ENCODE measurements at regions not wholly inside any gene's neighbourhood (a gene's known extent, or its start where the extent isn't known, plus 50 kb on each side); places are given as distances from the start of the nearest gene placed in this dataset.
"Not testable (repeated sequence)": the region's sequence is repeated elsewhere in the genome, so short reads cannot be mapped to it uniquely, and the experiment has no call there.

DNA sequence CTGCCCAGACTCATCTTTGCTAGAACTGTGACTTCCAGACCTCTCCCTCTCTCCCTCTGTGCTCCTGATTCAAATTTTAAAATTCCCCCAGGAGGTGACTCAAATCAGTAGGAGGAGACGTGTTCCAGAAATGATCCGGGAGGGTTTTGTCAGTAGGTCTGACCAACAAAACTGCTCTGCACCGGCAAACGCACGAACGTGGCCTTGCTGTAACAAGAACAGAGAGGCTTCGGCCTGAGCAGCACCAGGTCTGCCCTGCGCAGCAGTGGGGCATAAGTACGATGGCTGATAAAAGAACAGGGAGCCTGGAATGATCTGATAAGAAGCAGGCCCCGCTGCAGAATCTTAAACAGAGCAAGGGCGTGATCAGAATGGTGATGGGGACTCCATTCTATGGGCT lies 152.7 kb upstream of the AUTS2 start:
- H3K36me3 ChIP-seq = no peaks in the 10 kb centered on the region
- TF ChIP-seq CTCF (IDR thresholded peaks at IDR 0.05) = no peak
- no peaks in the 10 kb centered on the region for H3K9me3 ChIP-seq
- DNase-seq (no peak), ATAC-seq (no peak)
- H3K4me1 ChIP-seq = no peaks in the 10 kb centered on the region
- no peaks in the 10 kb centered on the region for H3K27me3 ChIP-seq (ENCODE audit: low read depth)
- intact Hi-C loops (cut with DNase I) = no loop called here
- no peak overlapping the region for H3K4me3 ChIP-seq
- no peak overlapping the region for H3K27ac ChIP-seq

DNA sequence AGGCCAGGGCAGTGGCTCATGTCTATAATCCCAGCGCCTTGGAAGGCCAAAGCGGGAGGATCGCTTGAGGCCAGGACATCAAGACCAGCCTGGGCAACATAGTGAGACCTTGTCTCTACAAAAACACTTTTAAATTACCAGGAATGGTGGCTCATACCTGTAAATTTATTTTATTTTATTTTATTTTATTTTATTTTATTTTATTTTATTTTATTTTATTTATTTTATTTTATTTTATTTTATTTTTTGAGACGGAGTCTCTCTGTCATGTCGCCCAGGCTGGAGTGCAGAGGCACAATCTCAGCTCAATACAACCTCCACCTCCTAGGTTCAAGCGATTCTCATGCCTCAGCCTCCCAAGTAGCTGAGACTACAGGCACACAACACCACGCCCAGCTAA lies 152.1 kb upstream of the AUTS2 start:
- not testable (repeated sequence) for ATAC-seq

GRCh38 chr7:69448071-69448470 lies 150.2 kb upstream of the AUTS2 start:
- DNase-seq (no peak), ATAC-seq (no peak)
- no peak overlapping the region for H3K4me3 ChIP-seq
- H3K27me3 ChIP-seq (ENCODE audit: low read depth) = no peaks in the 10 kb centered on the region
- H3K36me3 ChIP-seq = no peaks in the 10 kb centered on the region
- TF ChIP-seq CTCF (IDR thresholded peaks at IDR 0.05) = no peak
- H3K27ac ChIP-seq = no peak overlapping the region
- intact Hi-C loops (cut with DNase I) = no loop called here
- no peaks in the 10 kb centered on the region for H3K4me1 ChIP-seq
- H3K9me3 ChIP-seq = no peaks in the 10 kb centered on the region

More for the DNA sequence above, 152.1 kb upstream of the AUTS2 start:
- H3K4me1 ChIP-seq; H3K4me3 ChIP-seq; H3K9me3 ChIP-seq; DNase-seq; H3K27me3 ChIP-seq (ENCODE audit: low read depth); H3K36me3 ChIP-seq; intact Hi-C loops (cut with DNase I); H3K27ac ChIP-seq: not testable (repeated sequence)

GRCh38 chr7:69450456-69450855 lies 147.8 kb upstream of the AUTS2 start:
- no peaks in the 10 kb centered on the region for H3K27me3 ChIP-seq (ENCODE audit: low read depth)
- ATAC-seq = no peak
- no peak for TF ChIP-seq CTCF (IDR thresholded peaks at IDR 0.05)
- no peaks in the 10 kb centered on the region for H3K36me3 ChIP-seq
- H3K27ac ChIP-seq = no peak overlapping the region
- H3K9me3 ChIP-seq = no peaks in the 10 kb centered on the region
- DNase-seq = no peak
- intact Hi-C loops (cut with DNase I) = no loop called here
- no peaks in the 10 kb centered on the region for H3K4me1 ChIP-seq
- H3K4me3 ChIP-seq = no peak overlapping the region

- H3K36me3 ChIP-seq = no peaks in the 10 kb centered on the region
- intact Hi-C loops (cut with DNase I) = no loop called here
- H3K4me3 ChIP-seq = no peak overlapping the region
- ATAC-seq = no peak
- DNase-seq = no peak
- H3K4me1 ChIP-seq = no peaks in the 10 kb centered on the region
- TF ChIP-seq CTCF (IDR thresholded peaks at IDR 0.05) = no peak
- no peaks in the 10 kb centered on the region for H3K27me3 ChIP-seq (ENCODE audit: low read depth)
- H3K9me3 ChIP-seq = no peaks in the 10 kb centered on the region
- H3K27ac ChIP-seq = no peak overlapping the region
These were observed 146.6 kb upstream of the AUTS2 start for GRCh38 chr7:69451715-69452114.

DNA sequence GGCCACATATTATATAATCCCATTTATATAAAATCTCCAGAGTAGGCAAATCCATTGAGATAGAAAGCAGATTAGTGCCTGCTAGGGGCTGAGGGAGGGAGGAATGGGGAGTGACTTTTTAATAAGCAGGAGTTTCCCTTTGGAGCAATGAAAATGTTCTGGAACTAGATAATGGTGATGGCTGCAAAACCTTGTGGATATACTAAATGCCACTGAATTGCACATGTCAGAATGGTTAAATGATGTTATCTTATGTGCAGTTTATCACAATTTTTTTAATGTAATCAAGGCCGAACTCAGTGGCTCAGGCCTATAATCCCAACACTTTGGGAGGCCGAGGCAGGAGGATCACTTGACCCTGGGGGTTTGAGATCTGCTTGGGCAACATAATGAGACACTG lies 145.5 kb upstream of the AUTS2 start:
- no peak for ATAC-seq
- intact Hi-C loops (cut with DNase I) = no loop called here
- no peak for TF ChIP-seq CTCF (IDR thresholded peaks at IDR 0.05)
- no peak overlapping the region for H3K27ac ChIP-seq
- no peaks in the 10 kb centered on the region for H3K27me3 ChIP-seq (ENCODE audit: low read depth)
- DNase-seq = no peak
- H3K4me1 ChIP-seq = no peaks in the 10 kb centered on the region
- no peak overlapping the region for H3K4me3 ChIP-seq
- H3K9me3 ChIP-seq = no peaks in the 10 kb centered on the region
- H3K36me3 ChIP-seq = no peaks in the 10 kb centered on the region

Data from lower lobe of right lung (tissue), 2 donors.